OCI-LY3 (cell line): ENCODE measurements at regions not wholly inside any gene's neighbourhood (a gene's known extent, or its start where the extent isn't known, plus 50 kb on each side); places are given as distances from the start of the nearest gene placed in this dataset.

Experiments used
- H2AFZ ChIP-seq: fragments of 200-600, 300-600 bp; shearing (Covaris generic); 2 replicates; pipeline ENCODE4 v1.6.0; 2014; ENCODE audit warnings: antibody characterized with exemption, low read depth, low read length
- H3K27ac ChIP-seq: fragments of 200-600, 300-600 bp; sonication (generic); 2 replicates; pipeline ENCODE4 v1.5.1; 2014; ENCODE audit warnings: mild to moderate bottlenecking, low read length, moderate library complexity, mixed read lengths
- H3K27me3 ChIP-seq: fragments of 200-600, 300-600 bp; sonication (generic); 2 replicates; pipeline ENCODE4 v1.6.1; 2014; ENCODE audit warnings: low read depth, low read length, mixed read lengths
- H3K36me3 ChIP-seq: fragments of 200-600, 300-600 bp; sonication (generic); replicated peaks from 2 replicates; pipeline ENCODE3; 2014; ENCODE audit warnings: low read depth, low read length, mixed read lengths
- H3K4me1 ChIP-seq: fragments of 300-600, 200-600 bp; sonication (generic); 2 replicates; pipeline ENCODE4 v1.6.1; 2014; ENCODE audit warnings: low read length, mixed read lengths
- H3K4me2 ChIP-seq: fragments of 200-600, 300-600 bp; sonication (generic); 2 replicates; pipeline ENCODE4 v1.6.1; 2014; ENCODE audit warnings: low read length, mixed read lengths
- H3K4me3 ChIP-seq: fragments of 300-600, 200-600 bp; sonication (generic); 2 replicates; pipeline ENCODE4 v1.5.1; 2014; ENCODE audit warnings: antibody characterized with exemption, mild to moderate bottlenecking, low read length, moderate library complexity
- H3K79me2 ChIP-seq: fragments of 300-600, 200-600 bp; shearing (Covaris generic); 2 replicates; pipeline ENCODE4 v1.6.1; 2014; ENCODE audit warnings: mild to moderate bottlenecking, low read length, mixed read lengths
- H3K9ac ChIP-seq: fragments of 300-600, 200-600 bp; shearing (Covaris generic); 2 replicates; pipeline ENCODE4 v1.6.0; 2014; ENCODE audit warnings: mild to moderate bottlenecking, low read length, moderate library complexity
- H3K9me3 ChIP-seq: fragments of 200-600, 300-600 bp; shearing (Covaris generic); 2 replicates; pipeline ENCODE4 v1.6.1; 2014; ENCODE audit warnings: low read length, mixed read lengths; ENCODE audit not compliant: insufficient read depth
- H4K20me1 ChIP-seq: fragments of 200-600, 300-600 bp; sonication (generic); 2 replicates; pipeline ENCODE4 v1.6.1; 2016; ENCODE audit warnings: low read length, mixed read lengths; ENCODE audit not compliant: insufficient read depth
- EZH2phosphoT487 ChIP-seq: fragments of 200-600 bp; shearing (Covaris generic); IDR thresholded peaks from 2 replicates; pipeline ENCODE4 v1.6.1; 2018; ENCODE audit warnings: antibody characterized with exemption, mixed run types, low read depth
- TF ChIP-seq, protein P1 (sequence below): fragments of 200-600, 300-600 bp; sonication (generic); IDR thresholded peaks from 2 replicates; pipeline ENCODE4 v1.5.1; 2014; ENCODE audit warnings: antibody characterized with exemption, low read length, low read depth

DNA sequence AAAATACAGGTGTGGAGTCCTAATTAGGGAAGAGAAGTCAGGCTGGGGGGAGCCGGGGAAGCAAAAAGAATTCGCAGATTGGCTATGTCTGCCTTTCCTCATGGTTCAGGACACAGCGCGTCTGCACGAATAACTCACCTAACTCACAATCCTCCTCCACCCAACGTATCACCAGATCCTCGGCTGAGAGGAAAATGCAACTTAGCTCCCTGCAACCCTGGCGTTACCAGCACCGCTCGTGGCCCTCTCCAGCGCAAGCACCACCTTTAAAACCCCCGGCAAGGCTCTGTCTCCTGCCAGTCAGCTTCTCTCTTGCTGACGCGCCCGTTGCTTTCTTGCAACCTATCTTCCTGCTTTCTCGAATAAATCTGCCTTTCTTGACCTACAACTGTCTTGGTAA, 49.8 kb upstream of the METRNL start:
- H3K9me3 ChIP-seq: no peaks in the 10 kb centered on the region

More for the DNA sequence above, 49.8 kb upstream of the METRNL start:
- Histone ChIP-seq H3K9ac (no peak overlapping the region), H3K27me3 (no peaks in the 10 kb centered on the region), H3K4me2 (no peak overlapping the region), H4K20me1 (no peaks in the 10 kb centered on the region), H3K79me2 (no peaks in the 10 kb centered on the region), H3K36me3 (no peaks in the 10 kb centered on the region), H2AFZ (no peak overlapping the region), H3K4me3 (no peak overlapping the region), H3K4me1 (no peaks in the 10 kb centered on the region), H3K27ac (no peak overlapping the region)
- TF ChIP-seq EZH2phosphoT487: no peak
- TF ChIP-seq, protein P1, sequence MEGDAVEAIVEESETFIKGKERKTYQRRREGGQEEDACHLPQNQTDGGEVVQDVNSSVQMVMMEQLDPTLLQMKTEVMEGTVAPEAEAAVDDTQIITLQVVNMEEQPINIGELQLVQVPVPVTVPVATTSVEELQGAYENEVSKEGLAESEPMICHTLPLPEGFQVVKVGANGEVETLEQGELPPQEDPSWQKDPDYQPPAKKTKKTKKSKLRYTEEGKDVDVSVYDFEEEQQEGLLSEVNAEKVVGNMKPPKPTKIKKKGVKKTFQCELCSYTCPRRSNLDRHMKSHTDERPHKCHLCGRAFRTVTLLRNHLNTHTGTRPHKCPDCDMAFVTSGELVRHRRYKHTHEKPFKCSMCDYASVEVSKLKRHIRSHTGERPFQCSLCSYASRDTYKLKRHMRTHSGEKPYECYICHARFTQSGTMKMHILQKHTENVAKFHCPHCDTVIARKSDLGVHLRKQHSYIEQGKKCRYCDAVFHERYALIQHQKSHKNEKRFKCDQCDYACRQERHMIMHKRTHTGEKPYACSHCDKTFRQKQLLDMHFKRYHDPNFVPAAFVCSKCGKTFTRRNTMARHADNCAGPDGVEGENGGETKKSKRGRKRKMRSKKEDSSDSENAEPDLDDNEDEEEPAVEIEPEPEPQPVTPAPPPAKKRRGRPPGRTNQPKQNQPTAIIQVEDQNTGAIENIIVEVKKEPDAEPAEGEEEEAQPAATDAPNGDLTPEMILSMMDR: no peak
